Right lung (tissue), 2 donors: ENCODE measurements at regions not wholly inside any gene's neighbourhood (a gene's known extent, or its start where the extent isn't known, plus 50 kb on each side); places are given as distances from the start of the nearest gene placed in this dataset.

Experiments
- DNase-seq, 2 donors: peaks; one replicate each; pipeline ENCODE4 v3.0.0-alpha.2; 2013

- no peak for DNase-seq
These were observed 93.0 kb downstream of the IRX2 start for GRCh38 chr5:2658447-2658846.

- no peak for DNase-seq
These were observed 94.3 kb downstream of the IRX2 start for GRCh38 chr5:2657151-2657550.

- no peak for DNase-seq
These were observed 95.3 kb downstream of the IRX2 start for GRCh38 chr5:2656206-2656605.

GRCh38 chr5:2653991-2654390 is 97.5 kb downstream of the IRX2 start:
- DNase-seq, result no peak

- no peak for DNase-seq
These were observed 100.4 kb downstream of the IRX2 start for GRCh38 chr5:2651116-2651515.

DNA sequence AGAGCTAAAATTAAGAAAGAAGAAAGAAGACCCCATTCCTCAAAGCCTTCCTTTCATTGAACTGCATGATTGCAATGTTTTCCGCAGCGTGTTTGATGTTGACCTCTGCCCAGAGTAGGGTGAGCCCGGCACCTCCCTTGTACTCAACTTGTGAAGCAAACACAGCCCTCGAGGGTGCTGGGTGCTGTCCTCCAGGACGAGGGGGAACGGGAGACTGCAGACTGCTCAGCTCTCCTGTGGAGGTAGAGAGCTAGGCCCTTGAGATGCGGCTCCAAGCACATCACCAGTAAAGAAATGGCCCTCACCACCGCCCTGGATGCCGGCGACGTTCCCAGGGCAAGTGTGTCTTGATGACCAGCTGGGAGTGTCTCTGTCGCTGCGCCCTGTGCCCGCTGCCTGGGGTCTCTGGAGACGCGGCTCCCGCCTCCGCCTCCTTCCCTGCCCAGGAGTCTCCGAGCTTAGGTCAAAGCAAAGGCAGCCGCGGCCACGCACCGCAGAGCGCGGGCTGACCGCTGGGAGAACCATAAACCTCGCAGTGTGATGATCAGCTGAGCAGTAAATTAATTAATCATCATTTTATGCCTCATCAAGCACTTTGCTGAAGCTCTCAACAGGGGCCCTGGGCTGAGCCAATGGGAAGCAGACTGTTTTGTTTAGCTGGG is 108.7 kb downstream of the IRX2 start:
- no peak for DNase-seq

DNA sequence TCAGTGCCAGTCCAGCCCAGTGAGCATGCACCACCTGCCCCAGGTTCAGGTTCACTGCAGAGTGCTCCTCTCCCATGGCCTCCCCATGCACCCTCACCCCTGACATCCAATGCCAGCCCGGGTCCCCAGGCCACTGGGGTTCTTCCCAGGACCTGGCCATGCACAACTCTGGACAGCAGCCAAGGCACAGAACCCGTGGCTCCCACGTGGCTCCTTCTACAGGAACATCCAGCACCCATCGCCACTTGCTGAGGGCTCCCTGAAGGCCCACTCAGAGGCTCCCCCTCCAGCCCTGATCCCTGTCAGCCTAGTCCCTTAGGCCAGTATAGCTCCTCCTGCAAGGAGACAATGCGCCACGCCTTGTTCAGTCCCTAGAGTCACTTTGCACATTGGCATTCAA is 110.8 kb downstream of the IRX2 start:
- no peak for DNase-seq

DNA sequence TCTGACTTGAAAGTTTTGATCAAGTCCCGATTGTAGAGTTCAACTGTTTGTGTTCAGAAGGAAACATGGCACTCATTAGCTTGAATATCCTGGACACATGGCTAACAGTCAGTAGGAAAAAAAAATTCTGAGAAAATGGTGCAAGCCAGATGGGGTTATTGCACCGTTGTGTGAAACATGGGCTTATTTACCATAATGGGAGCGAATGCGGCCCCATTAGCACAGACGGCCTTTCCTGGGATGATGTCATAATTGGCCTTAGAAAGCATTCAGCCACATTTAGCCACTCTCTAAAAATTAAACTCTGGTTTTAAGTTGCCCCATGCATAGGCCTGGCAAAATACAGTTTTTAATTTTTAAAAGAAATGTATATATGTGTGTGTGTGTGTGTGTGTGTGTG is 112.1 kb downstream of the IRX2 start:
- DNase-seq, result no peak

DNA sequence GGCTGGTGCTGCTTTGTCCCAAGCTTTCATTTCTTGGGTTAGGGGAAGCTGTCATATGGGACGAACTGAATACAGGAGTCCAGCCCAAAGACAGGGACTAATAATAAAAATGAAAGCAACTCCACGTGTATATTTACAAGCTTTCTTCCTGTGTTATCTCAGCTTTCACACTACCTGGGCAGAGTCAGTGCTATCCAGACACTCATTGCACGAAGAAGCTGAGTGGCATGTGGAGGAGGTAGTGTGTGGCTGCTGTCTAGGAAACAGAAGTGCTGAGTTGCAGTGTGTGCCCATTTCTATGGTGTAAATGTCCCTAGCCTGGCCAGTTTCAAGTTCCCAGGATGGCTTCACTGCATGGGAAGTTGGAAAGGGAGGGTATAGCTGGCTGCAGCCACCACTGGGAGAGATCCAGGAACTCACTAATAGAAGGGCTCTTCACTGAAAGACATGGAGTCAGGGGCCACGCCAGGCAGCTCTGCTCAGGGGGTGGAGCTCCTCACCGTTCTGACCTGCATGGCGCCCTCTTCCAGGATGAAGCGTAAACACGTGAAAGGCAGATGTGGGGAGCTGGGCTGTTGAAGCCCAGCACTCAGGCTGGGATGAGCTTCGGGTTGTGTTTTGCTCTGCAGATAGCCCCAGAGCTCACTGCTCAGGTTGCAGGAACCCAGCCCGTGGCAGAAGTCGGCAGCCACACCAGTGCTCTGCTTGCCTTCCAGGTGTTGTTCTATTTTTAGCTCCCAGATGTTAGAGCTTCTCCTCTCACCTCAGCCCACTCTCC is 116.9 kb downstream of the IRX2 start:
- DNase-seq, result no peak

DNA sequence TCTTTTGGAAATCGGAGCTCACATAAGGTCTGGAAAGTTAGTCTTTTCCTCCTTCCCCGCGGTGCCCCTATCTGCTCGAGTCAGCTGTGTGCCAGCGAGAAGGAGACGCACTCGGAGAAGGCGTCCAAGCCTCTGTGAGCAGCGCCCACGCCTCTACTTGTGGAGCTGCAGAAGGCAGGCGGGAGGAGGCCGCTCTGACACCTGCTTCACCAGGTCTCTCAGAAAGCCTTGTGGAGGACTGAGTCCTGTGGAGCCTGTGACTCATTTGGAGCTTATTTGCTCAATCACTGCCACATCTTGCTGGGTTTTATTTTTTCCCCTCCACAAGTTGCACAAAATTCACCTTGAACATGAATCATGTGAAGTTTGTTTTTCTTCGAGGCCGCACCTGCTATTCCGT is 117.5 kb downstream of the IRX2 start:
- DNase-seq, result no peak

DNA sequence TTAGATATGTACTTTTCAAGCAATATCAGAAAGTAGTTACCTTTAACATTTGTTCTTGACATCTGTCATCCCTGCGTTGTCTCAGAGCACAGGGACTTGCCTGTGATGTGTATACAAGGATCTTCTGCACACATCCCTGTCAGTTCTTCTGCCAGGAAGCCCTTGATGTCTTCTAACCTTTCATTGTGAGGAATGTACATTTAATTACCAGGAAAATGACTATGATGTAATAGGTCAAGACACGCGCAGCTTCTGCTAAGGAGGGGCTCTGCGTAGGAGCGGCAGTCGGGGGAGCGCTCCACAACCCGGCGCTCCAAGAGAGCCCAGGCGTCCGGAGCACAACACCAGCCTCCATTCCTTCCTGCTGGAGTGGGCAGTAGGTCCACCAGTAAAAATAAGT is 119.7 kb downstream of the IRX2 start:
- no peak for DNase-seq

GRCh38 chr5:2629045-2629444 is 122.4 kb downstream of the IRX2 start:
- no peak for DNase-seq

- no peak for DNase-seq
These were observed 123.6 kb downstream of the IRX2 start for GRCh38 chr5:2627867-2628266.

DNA sequence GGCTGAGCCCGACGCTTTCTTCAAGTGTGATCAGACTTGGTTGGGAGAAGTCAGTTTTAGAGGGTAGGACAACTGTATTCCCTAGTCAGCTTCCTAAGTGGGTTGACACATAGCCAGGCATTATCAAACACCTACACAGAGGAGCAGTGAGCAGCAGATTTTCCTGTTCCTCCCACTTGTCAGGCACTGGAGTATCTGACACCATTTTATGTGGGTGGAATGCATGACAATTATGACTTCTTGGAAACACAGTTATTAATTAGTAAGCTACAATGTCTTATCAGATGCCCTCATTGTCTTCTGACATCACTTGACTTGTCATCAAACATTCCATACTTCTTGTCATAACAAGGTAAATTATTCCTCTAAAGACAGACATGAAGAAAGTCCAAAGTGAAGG is 124.9 kb downstream of the IRX2 start:
- DNase-seq, result no peak

- DNase-seq, result no peak
These were observed 128.6 kb downstream of the IRX2 start for GRCh38 chr5:2622866-2623265.

DNA sequence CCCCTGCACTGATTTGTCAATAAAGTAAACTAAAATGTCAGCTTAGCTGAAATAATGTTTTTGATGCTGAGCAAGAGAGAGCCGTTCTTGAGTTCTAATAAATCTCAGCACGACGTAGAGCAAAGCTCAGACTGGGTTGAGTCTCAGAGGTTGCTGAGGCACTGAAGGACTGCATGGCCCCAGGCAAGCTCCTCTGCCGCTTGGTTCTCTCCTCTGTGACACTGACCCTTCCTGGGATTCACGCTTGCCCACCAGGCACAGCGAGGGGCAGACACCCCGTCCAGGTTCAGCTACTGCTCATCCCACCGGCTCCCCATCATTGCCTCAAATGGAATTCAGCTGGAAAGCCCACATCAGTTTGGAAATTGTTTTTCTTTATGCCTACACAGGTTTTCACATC is 129.8 kb downstream of the IRX2 start:
- no peak for DNase-seq

GRCh38 chr5:2619216-2619615 is 132.3 kb downstream of the IRX2 start:
- DNase-seq, result no peak

DNA sequence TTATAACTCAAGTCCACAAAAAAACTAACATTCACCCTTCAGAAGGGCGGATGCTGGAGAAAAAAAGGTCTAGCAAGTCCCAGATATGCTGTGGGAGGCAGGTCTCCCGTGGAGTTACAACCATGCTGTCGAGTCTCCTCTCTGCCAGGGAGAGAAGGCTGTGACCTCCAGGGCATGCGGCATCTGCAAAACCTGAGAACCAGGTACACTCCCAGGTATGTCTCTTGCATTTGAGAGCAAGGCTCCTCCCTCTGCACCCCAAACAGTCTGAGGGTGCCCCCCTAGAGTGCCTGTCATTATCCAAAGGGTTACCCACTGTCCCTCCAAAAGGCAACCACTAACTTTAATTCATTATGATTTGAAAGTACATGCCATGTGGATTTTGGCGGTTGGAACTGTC is 134.0 kb downstream of the IRX2 start:
- no peak for DNase-seq

- DNase-seq, result no peak
These were observed 135.6 kb downstream of the IRX2 start for GRCh38 chr5:2615917-2616316.

GRCh38 chr5:2614571-2614970 is 136.9 kb downstream of the IRX2 start:
- no peak for DNase-seq

DNA sequence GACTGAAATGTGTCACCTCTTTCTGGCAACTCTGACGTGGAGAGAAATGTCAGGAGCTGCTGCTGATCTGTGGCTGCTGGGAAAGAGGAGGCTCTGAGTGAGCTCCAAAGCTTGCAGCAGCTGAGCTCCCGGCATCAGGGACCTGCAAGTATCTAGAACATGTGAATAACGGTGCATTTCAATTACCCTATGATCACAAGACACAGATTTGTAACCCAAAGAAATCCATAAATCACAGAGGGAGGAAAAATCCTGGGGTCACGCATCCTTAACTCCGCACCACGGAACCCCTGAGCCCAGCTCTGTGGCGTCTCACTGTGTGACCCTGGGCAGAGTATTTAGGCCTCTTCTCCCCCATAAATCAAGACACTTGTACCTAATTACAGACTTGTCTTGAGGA is 139.8 kb downstream of the IRX2 start:
- no peak for DNase-seq

DNA sequence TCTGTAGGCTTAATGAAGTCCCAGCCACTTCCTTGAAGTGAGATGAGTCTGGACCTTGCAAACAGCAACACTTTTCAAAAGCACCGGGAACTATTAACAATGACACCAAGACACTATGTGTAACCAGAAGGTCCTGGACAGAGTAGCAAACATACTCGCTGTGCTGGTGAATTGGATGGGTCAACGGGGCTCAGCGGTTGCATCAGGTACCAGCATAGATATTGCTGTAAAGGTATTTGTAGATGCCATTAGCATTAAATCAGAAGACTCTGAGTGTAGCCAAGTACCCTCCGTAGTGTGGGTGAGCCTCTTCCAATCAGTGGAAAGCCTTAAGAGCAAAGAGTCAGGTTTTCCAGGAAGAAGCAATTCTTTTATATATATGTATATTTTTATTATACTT is 140.5 kb downstream of the IRX2 start:
- no peak for DNase-seq

GRCh38 chr5:2608391-2608790 is 143.1 kb downstream of the IRX2 start:
- no peak for DNase-seq

DNA sequence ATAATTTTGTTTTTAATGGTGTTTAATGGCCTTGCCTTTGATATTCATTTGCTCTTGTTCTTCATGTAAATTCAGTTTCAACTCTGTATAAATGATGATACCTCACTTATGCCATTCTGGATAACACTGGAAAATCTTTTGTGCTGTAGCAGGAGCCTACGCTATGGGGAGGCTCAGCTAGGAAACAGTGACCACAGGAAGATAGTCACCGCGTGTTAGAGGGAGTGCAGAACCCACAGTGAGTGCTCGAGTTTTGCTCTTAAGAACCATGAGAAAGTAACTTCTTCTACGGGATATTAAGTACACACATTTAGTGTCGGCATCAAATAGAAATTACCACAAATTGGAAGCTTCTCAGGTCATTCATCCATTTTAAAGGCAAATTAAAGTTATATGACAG is 143.9 kb downstream of the IRX2 start:
- no peak for DNase-seq
